ENCODE measurements at regions not wholly inside any gene's neighbourhood (a gene's known extent, or its start where the extent isn't known, plus 50 kb on each side); places are given as distances from the start of the nearest gene placed in this dataset.

DNA sequence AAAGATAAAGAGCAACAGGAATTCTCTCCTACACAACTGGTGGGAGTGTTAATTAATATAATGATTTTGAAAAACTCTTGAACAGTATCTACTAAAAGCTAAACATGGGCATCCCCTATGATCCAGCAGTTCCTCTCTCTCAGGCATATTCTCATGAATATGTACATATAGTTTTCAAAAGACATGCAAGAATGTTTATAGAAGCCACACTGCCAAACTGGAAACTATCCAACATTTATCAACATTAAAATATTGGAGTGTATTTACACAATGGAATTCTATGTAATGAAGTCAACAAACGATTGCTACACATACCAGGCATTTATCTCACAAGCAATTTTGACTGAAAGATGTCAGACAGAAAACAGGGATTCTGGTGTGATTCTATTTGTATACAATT lies 404.5 kb upstream of the ANKRD30A start:
- TF ChIP-seq, protein P1, sequence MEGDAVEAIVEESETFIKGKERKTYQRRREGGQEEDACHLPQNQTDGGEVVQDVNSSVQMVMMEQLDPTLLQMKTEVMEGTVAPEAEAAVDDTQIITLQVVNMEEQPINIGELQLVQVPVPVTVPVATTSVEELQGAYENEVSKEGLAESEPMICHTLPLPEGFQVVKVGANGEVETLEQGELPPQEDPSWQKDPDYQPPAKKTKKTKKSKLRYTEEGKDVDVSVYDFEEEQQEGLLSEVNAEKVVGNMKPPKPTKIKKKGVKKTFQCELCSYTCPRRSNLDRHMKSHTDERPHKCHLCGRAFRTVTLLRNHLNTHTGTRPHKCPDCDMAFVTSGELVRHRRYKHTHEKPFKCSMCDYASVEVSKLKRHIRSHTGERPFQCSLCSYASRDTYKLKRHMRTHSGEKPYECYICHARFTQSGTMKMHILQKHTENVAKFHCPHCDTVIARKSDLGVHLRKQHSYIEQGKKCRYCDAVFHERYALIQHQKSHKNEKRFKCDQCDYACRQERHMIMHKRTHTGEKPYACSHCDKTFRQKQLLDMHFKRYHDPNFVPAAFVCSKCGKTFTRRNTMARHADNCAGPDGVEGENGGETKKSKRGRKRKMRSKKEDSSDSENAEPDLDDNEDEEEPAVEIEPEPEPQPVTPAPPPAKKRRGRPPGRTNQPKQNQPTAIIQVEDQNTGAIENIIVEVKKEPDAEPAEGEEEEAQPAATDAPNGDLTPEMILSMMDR (IDR thresholded peaks at IDR 0.05): no peak
- TF ChIP-seq EP300 (IDR thresholded peaks at IDR 0.05) (no peak), POLR2A (IDR thresholded peaks at IDR 0.05) (no peak), POLR2AphosphoS5 (IDR thresholded peaks at IDR 0.05) (no peak)
